ENCODE measurements at regions not wholly inside any gene's neighbourhood (a gene's known extent, or its start where the extent isn't known, plus 50 kb on each side); places are given as distances from the start of the nearest gene placed in this dataset.

GRCh38 chr4:74670583-74670982, 123.7 kb downstream of the BTC start:
- Histone ChIP-seq H3K27ac (ENCODE audit: low read length) (no peak overlapping the region), H3K9ac (ENCODE audit: low read depth, low read length) (no peak overlapping the region), H3K36me3 (ENCODE audit: insufficient read depth, low read depth, low read length) (no peaks in the 10 kb centered on the region), H3K4me1 (ENCODE audit: insufficient read depth, low read length) (peaks cover 18% of the 10 kb centered on the region; the same call in 1 of the 2 replicates), H3K9me3 (ENCODE audit: insufficient read depth, low read depth, low read length) (no peaks in the 10 kb centered on the region), H3K4me3 (ENCODE audit: low read length) (no peak overlapping the region), H3K27me3 (ENCODE audit: insufficient read depth, low read length) (no peaks in the 10 kb centered on the region)

GRCh38 chr4:74671080-74671698, 123.1 kb downstream of the BTC start:
- Histone ChIP-seq H3K4me3 (ENCODE audit: low read length) (no peak overlapping the region), H3K27me3 (ENCODE audit: insufficient read depth, low read length) (no peaks in the 10 kb centered on the region), H3K36me3 (ENCODE audit: insufficient read depth, low read depth, low read length) (no peaks in the 10 kb centered on the region), H3K4me1 (ENCODE audit: insufficient read depth, low read length) (peaks cover 18% of the 10 kb centered on the region; the same call in 1 of the 2 replicates), H3K9me3 (ENCODE audit: insufficient read depth, low read depth, low read length) (no peaks in the 10 kb centered on the region), H3K9ac (ENCODE audit: low read depth, low read length) (no peak overlapping the region), H3K27ac (ENCODE audit: low read length) (no peak overlapping the region)

GRCh38 chr4:74674750-74675149, 119.6 kb downstream of the BTC start:
- Histone ChIP-seq H3K9ac (ENCODE audit: low read depth, low read length) (no peak overlapping the region), H3K9me3 (ENCODE audit: insufficient read depth, low read depth, low read length) (no peaks in the 10 kb centered on the region), H3K27ac (ENCODE audit: low read length) (no peak overlapping the region), H3K36me3 (ENCODE audit: insufficient read depth, low read depth, low read length) (no peaks in the 10 kb centered on the region), H3K27me3 (ENCODE audit: insufficient read depth, low read length) (no peaks in the 10 kb centered on the region), H3K4me1 (ENCODE audit: insufficient read depth, low read length) (peaks cover 3% of the 10 kb centered on the region; the same call in 1 of the 2 replicates), H3K4me3 (ENCODE audit: low read length) (no peak overlapping the region)

- H3K27me3 ChIP-seq (ENCODE audit: insufficient read depth, low read length): no peaks in the 10 kb centered on the region
- peaks cover 2% of the 10 kb centered on the region; the same call in 1 of the 2 replicates for H3K4me1 ChIP-seq (ENCODE audit: insufficient read depth, low read length)
- H3K27ac ChIP-seq (ENCODE audit: low read length): no peak overlapping the region
- no peaks in the 10 kb centered on the region for H3K36me3 ChIP-seq (ENCODE audit: insufficient read depth, low read depth, low read length)
- no peak overlapping the region for H3K9ac ChIP-seq (ENCODE audit: low read depth, low read length)
- H3K4me3 ChIP-seq (ENCODE audit: low read length): no peak overlapping the region
- no peaks in the 10 kb centered on the region for H3K9me3 ChIP-seq (ENCODE audit: insufficient read depth, low read depth, low read length)
Observed at GRCh38 chr4:74675673-74676279, 118.5 kb downstream of the BTC start.

GRCh38 chr4:74682567-74683359, 111.6 kb downstream of the BTC start:
- Histone ChIP-seq H3K9ac (ENCODE audit: low read depth, low read length) (no peak overlapping the region), H3K4me3 (ENCODE audit: low read length) (no peak overlapping the region), H3K9me3 (ENCODE audit: insufficient read depth, low read depth, low read length) (no peaks in the 10 kb centered on the region), H3K27ac (ENCODE audit: low read length) (no peak overlapping the region), H3K27me3 (ENCODE audit: insufficient read depth, low read length) (no peaks in the 10 kb centered on the region), H3K36me3 (ENCODE audit: insufficient read depth, low read depth, low read length) (no peaks in the 10 kb centered on the region), H3K4me1 (ENCODE audit: insufficient read depth, low read length) (no peaks in the 10 kb centered on the region)

GRCh38 chr4:74692972-74693371, 101.4 kb downstream of the BTC start:
- Histone ChIP-seq H3K9ac (ENCODE audit: low read depth, low read length) (no peak overlapping the region), H3K9me3 (ENCODE audit: insufficient read depth, low read depth, low read length) (no peaks in the 10 kb centered on the region)

More at GRCh38 chr4:74692972-74693371, 101.4 kb downstream of the BTC start:
- H3K27me3 ChIP-seq (ENCODE audit: insufficient read depth, low read length): no peaks in the 10 kb centered on the region
- H3K4me1 ChIP-seq (ENCODE audit: insufficient read depth, low read length): peaks cover 7% of the 10 kb centered on the region; the same call in 1 of the 2 replicates
- H3K4me3 ChIP-seq (ENCODE audit: low read length): no peak overlapping the region
- no peak overlapping the region for H3K27ac ChIP-seq (ENCODE audit: low read length)
- H3K36me3 ChIP-seq (ENCODE audit: insufficient read depth, low read depth, low read length): no peaks in the 10 kb centered on the region
